ENCODE measurements at regions not wholly inside any gene's neighbourhood (a gene's known extent, or its start where the extent isn't known, plus 50 kb on each side); places are given as distances from the start of the nearest gene placed in this dataset.

DNA sequence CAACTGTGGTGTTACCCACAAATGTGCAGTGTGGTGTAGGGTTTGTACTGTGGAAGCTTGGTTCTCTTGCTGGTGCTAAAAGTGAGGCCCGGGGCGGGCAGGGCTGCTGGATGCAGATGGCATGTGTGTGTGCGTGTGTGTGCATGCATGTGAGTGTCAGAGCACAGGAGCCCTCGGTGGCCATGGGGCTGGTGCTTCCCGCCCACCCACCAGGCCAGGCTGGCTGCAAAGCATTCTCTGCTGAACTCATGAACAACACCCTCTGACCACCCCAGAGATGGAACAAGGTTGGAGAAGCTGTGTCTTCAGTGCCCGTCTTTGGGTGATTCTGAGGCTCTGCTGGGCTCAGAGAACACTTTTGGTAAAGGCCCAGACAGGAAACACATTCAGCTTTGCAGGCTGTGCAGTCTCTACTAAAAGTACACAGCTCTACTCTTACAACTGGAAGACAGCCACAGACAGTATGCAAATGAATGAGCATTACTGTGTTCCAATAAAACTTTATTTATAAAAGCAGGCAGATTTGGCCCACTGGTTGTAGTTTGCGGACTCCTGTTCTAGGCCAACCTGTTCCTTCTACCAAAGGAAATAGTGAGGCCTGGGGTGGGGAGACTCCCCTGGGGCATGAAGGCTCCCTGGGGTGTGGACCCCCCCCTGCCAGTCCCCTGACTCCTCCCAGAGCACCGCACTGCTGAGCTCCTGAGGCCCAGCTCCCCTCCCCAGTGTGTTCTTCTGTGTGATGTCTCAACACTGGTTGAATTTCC lies 225.3 kb upstream of the HDAC4 start:
- TF ChIP-seq, protein P1, sequence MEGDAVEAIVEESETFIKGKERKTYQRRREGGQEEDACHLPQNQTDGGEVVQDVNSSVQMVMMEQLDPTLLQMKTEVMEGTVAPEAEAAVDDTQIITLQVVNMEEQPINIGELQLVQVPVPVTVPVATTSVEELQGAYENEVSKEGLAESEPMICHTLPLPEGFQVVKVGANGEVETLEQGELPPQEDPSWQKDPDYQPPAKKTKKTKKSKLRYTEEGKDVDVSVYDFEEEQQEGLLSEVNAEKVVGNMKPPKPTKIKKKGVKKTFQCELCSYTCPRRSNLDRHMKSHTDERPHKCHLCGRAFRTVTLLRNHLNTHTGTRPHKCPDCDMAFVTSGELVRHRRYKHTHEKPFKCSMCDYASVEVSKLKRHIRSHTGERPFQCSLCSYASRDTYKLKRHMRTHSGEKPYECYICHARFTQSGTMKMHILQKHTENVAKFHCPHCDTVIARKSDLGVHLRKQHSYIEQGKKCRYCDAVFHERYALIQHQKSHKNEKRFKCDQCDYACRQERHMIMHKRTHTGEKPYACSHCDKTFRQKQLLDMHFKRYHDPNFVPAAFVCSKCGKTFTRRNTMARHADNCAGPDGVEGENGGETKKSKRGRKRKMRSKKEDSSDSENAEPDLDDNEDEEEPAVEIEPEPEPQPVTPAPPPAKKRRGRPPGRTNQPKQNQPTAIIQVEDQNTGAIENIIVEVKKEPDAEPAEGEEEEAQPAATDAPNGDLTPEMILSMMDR (conservative IDR thresholded peaks at IDR 0.05; ENCODE audit: low read depth in 2 of 2), result no peak
- TF ChIP-seq JUNB (IDR thresholded peaks at IDR 0.05; ENCODE audit: unreplicated experiment) (no peak), STAT1 (IDR thresholded peaks at IDR 0.05; ENCODE audit: unreplicated experiment) (no peak), EZH2phosphoT487 (IDR thresholded peaks at IDR 0.05; ENCODE audit: unreplicated experiment) (no peak), EZH2 (IDR thresholded peaks at IDR 0.05; ENCODE audit: low read depth, unreplicated experiment) (no peak), ZNF114 (CRISPR knock-in tag; IDR thresholded peaks at IDR 0.05) (no peak), POLR2AphosphoS5 (IDR thresholded peaks at IDR 0.05; ENCODE audit: low read depth) (no peak)
- TF ChIP-seq, protein P2, sequence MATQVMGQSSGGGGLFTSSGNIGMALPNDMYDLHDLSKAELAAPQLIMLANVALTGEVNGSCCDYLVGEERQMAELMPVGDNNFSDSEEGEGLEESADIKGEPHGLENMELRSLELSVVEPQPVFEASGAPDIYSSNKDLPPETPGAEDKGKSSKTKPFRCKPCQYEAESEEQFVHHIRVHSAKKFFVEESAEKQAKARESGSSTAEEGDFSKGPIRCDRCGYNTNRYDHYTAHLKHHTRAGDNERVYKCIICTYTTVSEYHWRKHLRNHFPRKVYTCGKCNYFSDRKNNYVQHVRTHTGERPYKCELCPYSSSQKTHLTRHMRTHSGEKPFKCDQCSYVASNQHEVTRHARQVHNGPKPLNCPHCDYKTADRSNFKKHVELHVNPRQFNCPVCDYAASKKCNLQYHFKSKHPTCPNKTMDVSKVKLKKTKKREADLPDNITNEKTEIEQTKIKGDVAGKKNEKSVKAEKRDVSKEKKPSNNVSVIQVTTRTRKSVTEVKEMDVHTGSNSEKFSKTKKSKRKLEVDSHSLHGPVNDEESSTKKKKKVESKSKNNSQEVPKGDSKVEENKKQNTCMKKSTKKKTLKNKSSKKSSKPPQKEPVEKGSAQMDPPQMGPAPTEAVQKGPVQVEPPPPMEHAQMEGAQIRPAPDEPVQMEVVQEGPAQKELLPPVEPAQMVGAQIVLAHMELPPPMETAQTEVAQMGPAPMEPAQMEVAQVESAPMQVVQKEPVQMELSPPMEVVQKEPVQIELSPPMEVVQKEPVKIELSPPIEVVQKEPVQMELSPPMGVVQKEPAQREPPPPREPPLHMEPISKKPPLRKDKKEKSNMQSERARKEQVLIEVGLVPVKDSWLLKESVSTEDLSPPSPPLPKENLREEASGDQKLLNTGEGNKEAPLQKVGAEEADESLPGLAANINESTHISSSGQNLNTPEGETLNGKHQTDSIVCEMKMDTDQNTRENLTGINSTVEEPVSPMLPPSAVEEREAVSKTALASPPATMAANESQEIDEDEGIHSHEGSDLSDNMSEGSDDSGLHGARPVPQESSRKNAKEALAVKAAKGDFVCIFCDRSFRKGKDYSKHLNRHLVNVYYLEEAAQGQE (IDR thresholded peaks at IDR 0.05; ENCODE audit: unreplicated experiment), result no peak
